HEK293T (cell line): ENCODE measurements at regions not wholly inside any gene's neighbourhood (a gene's known extent, or its start where the extent isn't known, plus 50 kb on each side); places are given as distances from the start of the nearest gene placed in this dataset.

Experiments used
- ARNT ChIP-seq: fragments of 450-650 bp; IDR thresholded peaks from 2 replicates; pipeline ENCODE4 v1.6.1; 2017; ENCODE audit warnings: mild to moderate bottlenecking
- BHLHE40 ChIP-seq: fragments of 450-650 bp; IDR thresholded peaks from 2 replicates; pipeline ENCODE4 v1.6.1; 2016; ENCODE audit warnings: mild to moderate bottlenecking, moderate library complexity, borderline replicate concordance
- ELF4 ChIP-seq: fragments of 450-650 bp; IDR thresholded peaks from 2 replicates; pipeline ENCODE4 v1.6.1; 2017; ENCODE audit warnings: antibody characterized with exemption
- FOXA1 ChIP-seq: fragments of 450-650 bp; IDR thresholded peaks from 2 replicates; pipeline ENCODE4 v1.6.1; 2016; ENCODE audit warnings: mild to moderate bottlenecking
- FOXK2 ChIP-seq: fragments of 450-650 bp; IDR thresholded peaks from 2 replicates; pipeline ENCODE4 v1.6.1; 2016; ENCODE audit warnings: mild to moderate bottlenecking
- FOXM1 ChIP-seq: fragments of 450-650 bp; IDR thresholded peaks from 2 replicates; pipeline ENCODE4 v1.6.1; 2017; ENCODE audit warnings: mild to moderate bottlenecking, borderline replicate concordance
- HDGF ChIP-seq: fragments of 450-650 bp; IDR thresholded peaks from 2 replicates; pipeline ENCODE4 v1.6.1; 2017; ENCODE audit warnings: antibody characterized with exemption, borderline replicate concordance
- LEF1 ChIP-seq: fragments of 450-650 bp; IDR thresholded peaks from 2 replicates; pipeline ENCODE4 v1.6.1; 2017; ENCODE audit warnings: mild to moderate bottlenecking, borderline replicate concordance
- NFRKB ChIP-seq: fragments of 450-650 bp; IDR thresholded peaks from 2 replicates; pipeline ENCODE4 v1.6.1; 2016; ENCODE audit warnings: mild to moderate bottlenecking, moderate library complexity
- PKNOX1 ChIP-seq: fragments of 450-650 bp; IDR thresholded peaks from 2 replicates; pipeline ENCODE4 v1.6.1; 2016
- SP1 ChIP-seq: fragments of 450-650 bp; IDR thresholded peaks from 2 replicates; pipeline ENCODE4 v1.6.1; 2017
- SUZ12 ChIP-seq: fragments of 450-650 bp; IDR thresholded peaks from 2 replicates; pipeline ENCODE4 v1.6.1; 2016; ENCODE audit warnings: mild to moderate bottlenecking
- TARDBP ChIP-seq: fragments of 450-650 bp; IDR thresholded peaks from 2 replicates; pipeline ENCODE4 v1.6.1; 2016
- ZNF384 ChIP-seq: fragments of 450-650 bp; IDR thresholded peaks from 2 replicates; pipeline ENCODE4 v1.6.1; 2016

- TF ChIP-seq FOXA1 (no peak), LEF1 (no peak), SUZ12 (no peak), SP1 (no peak), FOXM1 (no peak), FOXK2 (no peak), PKNOX1 (no peak), ARNT (no peak), ELF4 (no peak), TARDBP (no peak), HDGF (no peak), ZNF384 (no peak), BHLHE40 (no peak), NFRKB (no peak)
Observed at GRCh38 chr1:56151402-56151801, 428.0 kb downstream of the PLPP3 start.
